Effector memory CD4-positive, alpha-beta T cell (primary cell): ENCODE measurements at regions not wholly inside any gene's neighbourhood (a gene's known extent, or its start where the extent isn't known, plus 50 kb on each side); places are given as distances from the start of the nearest gene placed in this dataset.
"Not testable (repeated sequence)": the region's sequence is repeated elsewhere in the genome, so short reads cannot be mapped to it uniquely, and the experiment has no call there.

Experiments
- DNase-seq, 3 donors: peaks; one replicate each; pipeline ENCODE4 v3.0.0-alpha.2; 2020
- H3K27ac ChIP-seq: 2 replicates; pipeline ENCODE4 v1.7.0; 2013; ENCODE audit warnings: mild to moderate bottlenecking, low read length, moderate library complexity; ENCODE audit not compliant: insufficient read depth, poor library complexity, severe bottlenecking
- H3K27me3 ChIP-seq: replicated peaks from 2 replicates; pipeline ENCODE4 v1.7.0; 2013; ENCODE audit warnings: mild to moderate bottlenecking, low read length; ENCODE audit not compliant: insufficient read depth, control insufficient read depth, poor library complexity, severe bottlenecking
- H3K36me3 ChIP-seq: 2 replicates; pipeline ENCODE4 v1.7.0; 2013; ENCODE audit warnings: mild to moderate bottlenecking, low read length, moderate library complexity; ENCODE audit not compliant: control insufficient read depth, insufficient read depth
- H3K4me1 ChIP-seq: 2 replicates; pipeline ENCODE4 v1.7.0; 2013; ENCODE audit warnings: low read length, mild to moderate bottlenecking; ENCODE audit not compliant: control insufficient read depth, insufficient read depth, poor library complexity, severe bottlenecking
- H3K4me3 ChIP-seq: 2 replicates; pipeline ENCODE4 v1.7.0; 2013; ENCODE audit warnings: low read length, low read depth, mild to moderate bottlenecking; ENCODE audit not compliant: insufficient read depth, poor library complexity, severe bottlenecking
- H3K9me3 ChIP-seq: 2 replicates; pipeline ENCODE4 v1.7.0; 2013; ENCODE audit warnings: mild to moderate bottlenecking, low read length, moderate library complexity; ENCODE audit not compliant: control insufficient read depth

DNA sequence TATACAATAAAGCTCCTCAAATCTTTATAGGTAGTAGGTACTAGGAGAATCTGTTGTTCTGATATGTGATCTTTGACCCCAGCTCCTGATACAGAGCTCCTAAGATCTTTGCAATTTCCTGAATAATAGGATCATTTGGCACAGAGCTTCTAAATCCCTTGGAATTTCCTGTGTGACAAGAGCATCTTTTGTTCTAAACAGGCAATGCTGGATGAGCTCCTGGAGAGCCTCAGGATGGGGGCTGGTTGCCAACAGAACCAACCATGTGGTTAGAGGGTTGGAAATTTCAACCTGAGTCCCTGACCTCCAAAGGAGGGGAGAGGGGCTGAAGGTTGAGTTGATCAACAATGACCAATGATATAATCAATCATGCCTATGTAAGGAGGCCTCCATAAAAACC lies 629.0 kb downstream of the CCSER2 start:
- Histone ChIP-seq H3K27ac (no peak overlapping the region), H3K36me3 (no peaks in the 10 kb centered on the region), H3K27me3 (no peaks in the 10 kb centered on the region), H3K4me3 (no peak overlapping the region), H3K4me1 (no peaks in the 10 kb centered on the region), H3K9me3 (no peaks in the 10 kb centered on the region)
- no peak for DNase-seq

DNA sequence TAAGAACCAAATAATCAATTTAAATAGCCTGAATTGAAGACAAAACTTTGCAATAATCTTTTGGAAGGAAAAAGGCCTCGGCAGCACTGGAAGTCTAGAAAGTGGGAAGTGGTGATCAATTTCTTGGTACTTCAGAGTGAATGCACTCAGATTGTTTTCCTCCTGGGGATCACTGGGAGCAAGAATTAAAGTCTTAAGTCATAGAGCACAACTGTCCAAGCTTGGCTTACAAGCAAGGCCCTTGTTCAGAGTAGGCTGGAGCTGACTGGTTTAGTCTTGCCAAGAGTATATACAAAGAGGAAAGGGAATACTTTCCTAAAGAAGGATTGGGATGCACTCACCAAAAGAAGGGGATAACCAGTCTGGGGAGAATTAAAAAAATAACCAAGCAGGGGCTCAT lies 637.1 kb downstream of the CCSER2 start:
- no peaks in the 10 kb centered on the region for H3K4me1 ChIP-seq

DNA sequence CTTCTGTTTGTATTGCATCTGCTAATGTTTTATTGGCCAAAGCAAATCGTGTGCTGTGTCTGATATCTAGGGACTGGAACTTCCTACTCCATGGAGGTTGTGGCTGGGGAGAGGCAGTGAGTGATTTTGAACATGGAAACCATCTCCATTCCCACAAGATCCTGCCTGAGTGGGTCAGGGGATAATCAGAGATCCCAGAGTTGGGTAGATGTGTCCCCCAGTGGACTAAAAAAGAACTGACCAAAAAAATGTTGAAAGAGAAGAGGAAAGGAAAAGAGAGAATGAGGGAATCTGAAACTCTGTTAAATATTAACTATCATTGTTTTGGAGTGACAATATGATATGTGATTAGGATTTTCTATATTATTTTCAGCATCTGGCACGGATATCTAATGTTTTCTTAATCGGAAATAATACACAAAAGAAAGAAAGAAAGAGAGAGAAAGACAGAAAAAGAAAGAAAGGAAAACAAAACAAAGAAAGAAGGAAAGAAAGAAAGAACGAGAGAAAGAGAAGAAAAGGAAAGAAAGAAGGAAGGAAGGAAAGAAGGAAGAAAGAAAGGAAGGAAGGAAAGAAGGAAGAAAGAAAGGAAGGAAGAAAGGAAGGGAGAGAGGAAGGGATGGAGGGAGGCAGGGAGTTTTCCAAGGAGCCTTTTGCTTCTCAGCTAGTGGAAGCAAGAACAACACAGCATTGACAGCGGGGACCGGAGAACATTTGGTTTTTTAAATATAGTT lies 638.5 kb downstream of the CCSER2 start:
- Histone ChIP-seq H3K4me1 (no peaks in the 10 kb centered on the region), H3K27ac (no peak overlapping the region), H3K36me3 (no peaks in the 10 kb centered on the region), H3K9me3 (no peaks in the 10 kb centered on the region), H3K27me3 (no peaks in the 10 kb centered on the region), H3K4me3 (no peak overlapping the region)
- no peak for DNase-seq

More for the DNA sequence above, 637.1 kb downstream of the CCSER2 start:
- no peak overlapping the region for H3K4me3 ChIP-seq
- no peaks in the 10 kb centered on the region for H3K27me3 ChIP-seq
- H3K36me3 ChIP-seq = no peaks in the 10 kb centered on the region
- no peak for DNase-seq
- no peak overlapping the region for H3K27ac ChIP-seq
- H3K9me3 ChIP-seq = no peaks in the 10 kb centered on the region

DNA sequence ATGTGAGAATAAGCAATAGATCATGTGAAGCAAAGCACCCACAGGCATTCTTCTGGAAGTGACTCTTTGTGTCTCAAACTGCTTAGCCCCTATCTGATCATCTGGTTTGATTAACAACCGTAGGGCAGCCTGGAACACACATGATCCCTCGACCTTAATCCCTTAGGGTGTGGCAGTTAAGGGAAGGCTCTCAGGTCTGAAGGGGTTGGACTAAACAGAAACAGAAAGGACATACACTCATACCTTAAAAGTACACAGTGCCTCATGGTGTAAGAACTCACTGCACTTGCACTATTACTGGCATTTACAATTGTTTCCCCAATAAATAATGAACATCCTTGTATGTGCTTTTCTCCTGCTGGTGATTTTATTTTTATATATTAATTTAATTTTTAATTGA lies 640.9 kb downstream of the CCSER2 start:
- not testable (repeated sequence) for H3K36me3 ChIP-seq, DNase-seq, H3K4me3 ChIP-seq, H3K9me3 ChIP-seq, H3K4me1 ChIP-seq, H3K27me3 ChIP-seq, H3K27ac ChIP-seq

DNA sequence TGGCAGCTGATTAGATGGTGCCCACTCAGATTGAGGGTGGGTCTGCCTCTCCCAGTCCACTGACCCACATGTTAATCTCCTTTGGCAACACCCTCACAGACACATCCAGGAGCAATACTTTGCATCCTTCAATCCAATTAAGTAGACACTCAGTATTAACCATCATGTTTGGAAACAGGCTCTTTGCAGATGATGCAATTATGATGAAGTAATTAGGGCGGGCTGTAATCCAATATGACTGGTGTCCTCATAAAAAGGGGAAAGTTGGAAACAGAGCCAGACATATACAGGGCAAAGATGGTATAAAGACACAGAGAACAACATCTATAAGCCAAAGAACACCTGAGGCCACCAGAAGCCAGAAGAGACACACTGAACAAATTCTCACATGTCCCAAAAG lies 658.6 kb downstream of the CCSER2 start:
- no peak overlapping the region for H3K27ac ChIP-seq
- no peaks in the 10 kb centered on the region for H3K36me3 ChIP-seq
- H3K4me1 ChIP-seq = no peaks in the 10 kb centered on the region
- H3K4me3 ChIP-seq = no peak overlapping the region
- H3K9me3 ChIP-seq = no peaks in the 10 kb centered on the region
- H3K27me3 ChIP-seq = no peaks in the 10 kb centered on the region
- DNase-seq = no peak

DNA sequence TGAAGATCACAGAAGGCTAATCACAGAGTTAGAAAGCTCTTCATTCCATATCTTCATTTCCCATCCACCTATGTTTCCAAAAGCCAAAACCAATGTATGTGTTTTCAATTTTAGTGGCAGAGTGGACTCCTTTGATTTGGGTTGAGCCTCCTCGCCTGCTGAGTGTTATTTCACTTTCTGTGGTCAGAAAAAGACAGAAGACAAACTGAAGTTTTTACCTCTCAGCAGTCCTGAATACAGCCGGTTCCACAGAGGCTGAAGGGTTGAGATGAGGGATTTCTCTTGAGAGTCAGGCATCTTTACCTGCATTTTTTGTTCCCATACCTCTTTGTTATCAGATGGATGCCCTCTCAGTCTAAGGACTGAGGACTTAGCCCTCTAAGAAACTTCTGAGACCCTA lies 659.6 kb downstream of the CCSER2 start:
- Histone ChIP-seq H3K4me3 (no peak overlapping the region), H3K27ac (no peak overlapping the region), H3K9me3 (no peaks in the 10 kb centered on the region), H3K27me3 (no peaks in the 10 kb centered on the region), H3K36me3 (no peaks in the 10 kb centered on the region), H3K4me1 (no peaks in the 10 kb centered on the region)
- DNase-seq = no peak

DNA sequence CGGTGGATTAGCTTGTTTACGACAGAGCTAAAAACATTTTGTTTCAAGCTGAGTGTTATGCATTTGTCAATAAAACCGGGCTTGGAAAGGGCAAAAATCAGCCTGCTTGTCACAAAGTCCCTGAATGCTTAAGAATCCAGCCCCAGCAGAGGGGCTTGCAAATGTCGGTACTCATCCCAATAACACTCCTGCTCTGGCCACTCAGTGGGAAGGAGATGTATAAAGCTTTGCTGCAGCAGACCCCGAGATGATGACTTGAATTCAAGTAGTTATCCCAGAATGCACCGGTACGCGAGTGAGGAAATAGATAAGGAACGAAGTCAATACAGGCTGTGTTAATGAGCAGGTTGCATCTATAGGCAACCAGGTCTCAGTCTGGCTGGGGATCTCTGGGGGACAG lies 662.3 kb downstream of the CCSER2 start:
- Histone ChIP-seq H3K36me3 (no peaks in the 10 kb centered on the region), H3K4me1 (no peaks in the 10 kb centered on the region), H3K27ac (no peak overlapping the region), H3K4me3 (no peak overlapping the region), H3K27me3 (no peaks in the 10 kb centered on the region), H3K9me3 (no peaks in the 10 kb centered on the region)
- no peak for DNase-seq

DNA sequence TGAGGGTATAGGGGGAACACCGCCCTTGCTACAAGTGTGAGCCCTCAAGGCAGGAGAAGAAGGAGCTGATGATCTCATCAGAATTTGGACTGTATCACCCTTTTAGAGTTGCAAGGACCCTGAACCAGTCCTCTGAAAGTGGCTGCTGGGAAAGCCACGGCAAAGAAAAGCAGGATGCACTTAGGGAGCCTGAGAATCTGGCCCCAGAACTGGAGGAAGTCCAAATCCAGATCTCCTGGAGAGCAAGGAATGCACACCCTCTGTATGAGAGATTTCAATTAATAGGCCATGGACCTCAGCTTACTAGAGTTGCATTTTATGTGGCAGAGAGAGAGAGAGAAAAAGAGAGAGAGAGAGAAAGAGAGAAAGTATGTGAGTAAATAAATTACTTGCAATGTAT lies 662.9 kb downstream of the CCSER2 start:
- Histone ChIP-seq H3K27ac (no peak overlapping the region), H3K4me3 (no peak overlapping the region), H3K4me1 (no peaks in the 10 kb centered on the region), H3K27me3 (no peaks in the 10 kb centered on the region), H3K9me3 (no peaks in the 10 kb centered on the region), H3K36me3 (no peaks in the 10 kb centered on the region)
- no peak for DNase-seq

DNA sequence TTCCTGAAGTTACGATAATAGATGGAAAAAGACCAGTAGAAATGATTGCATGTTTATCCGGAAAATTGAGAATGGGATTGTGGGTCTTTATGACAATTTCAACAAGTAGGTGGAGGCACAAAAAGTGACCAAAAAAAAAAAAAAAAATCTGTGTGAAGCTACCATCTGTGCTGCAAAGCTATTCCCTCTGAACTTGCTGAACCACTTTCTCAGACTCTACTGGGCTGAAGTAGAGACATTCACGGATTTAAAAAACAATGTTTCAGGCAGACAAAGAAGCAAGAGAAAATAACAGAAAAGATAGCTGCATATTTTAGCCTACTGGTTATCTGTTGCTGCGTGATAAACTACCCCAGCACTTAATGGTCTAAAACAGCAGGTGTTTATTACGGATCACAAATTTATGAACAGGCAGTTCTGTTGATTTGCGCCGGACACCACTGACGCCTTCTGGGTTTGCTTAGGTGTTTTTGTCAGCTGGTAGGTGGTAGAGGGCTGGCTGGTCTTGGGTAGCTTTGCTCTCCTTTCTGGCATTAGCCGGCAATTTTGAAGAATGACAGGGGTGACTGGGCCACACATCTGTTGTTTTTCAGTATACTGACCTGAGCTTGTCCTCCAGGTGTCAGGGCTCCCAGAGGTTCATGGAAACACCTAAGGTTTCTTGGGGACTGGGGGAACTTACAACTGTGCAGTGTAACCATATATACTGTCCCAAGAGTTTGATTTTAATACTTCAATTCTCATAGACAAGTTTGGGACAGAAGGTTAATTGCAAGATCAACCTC lies 665.1 kb downstream of the CCSER2 start:
- Histone ChIP-seq H3K4me3 (no peak overlapping the region), H3K9me3 (no peaks in the 10 kb centered on the region), H3K27me3 (no peaks in the 10 kb centered on the region), H3K36me3 (no peaks in the 10 kb centered on the region), H3K4me1 (no peaks in the 10 kb centered on the region), H3K27ac (no peak overlapping the region)
- DNase-seq = no peak

DNA sequence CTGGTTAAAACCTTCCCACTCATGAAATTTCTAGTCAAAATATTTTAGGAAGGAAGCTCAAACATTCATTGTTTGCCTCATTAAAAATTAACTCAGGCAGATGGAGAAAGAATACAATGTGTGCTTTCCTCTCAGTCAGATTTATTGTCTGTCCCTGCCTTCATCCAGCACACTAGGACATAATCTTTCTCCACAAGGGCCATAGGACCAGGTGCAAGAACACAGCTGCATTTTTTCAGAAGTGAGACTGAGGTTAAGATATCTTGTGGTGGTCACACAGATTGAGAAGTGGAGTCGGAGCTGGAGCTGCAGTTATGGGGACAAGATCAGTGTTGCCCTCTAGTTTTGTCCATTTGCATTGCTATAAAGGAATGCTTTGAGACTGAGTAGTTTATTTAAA lies 666.3 kb downstream of the CCSER2 start:
- no peak overlapping the region for H3K4me3 ChIP-seq
- H3K36me3 ChIP-seq = no peaks in the 10 kb centered on the region
- no peaks in the 10 kb centered on the region for H3K27me3 ChIP-seq
- no peaks in the 10 kb centered on the region for H3K4me1 ChIP-seq
- H3K9me3 ChIP-seq = no peaks in the 10 kb centered on the region
- no peak for DNase-seq
- H3K27ac ChIP-seq = no peak overlapping the region
